Psoas muscle (tissue), 7 donors: ENCODE measurements at regions not wholly inside any gene's neighbourhood (a gene's known extent, or its start where the extent isn't known, plus 50 kb on each side); places are given as distances from the start of the nearest gene placed in this dataset.

Experiments
- ATAC-seq, 4 donors: fragments of 200-7000 bp; cut with Tn5 transposase; one replicate each; pipeline ENCODE4 v1.9.1; 2020; ENCODE audit warnings: moderate library complexity in 3 of 4, mild to moderate bottlenecking in 2 of 4
- DNase-seq, 2 donors: peaks; one replicate each; pipeline ENCODE4 v3.0.0-alpha.2; 2020
- H3K27ac ChIP-seq: fragments of 200-600 bp; one replicate; pipeline ENCODE4 v1.8.0; 2022
- H3K27me3 ChIP-seq, 3 donors: fragments of 200-600 bp in 1 of 3; one replicate each; pipeline versions ENCODE4 v1.6.1 to v1.8.0; 2013 to 2022; ENCODE audit warnings: low read length in 2 of 3, mild to moderate bottlenecking in 2 of 3, moderate library complexity in 1 of 3; ENCODE audit not compliant: insufficient read depth in 3 of 3
- H3K36me3 ChIP-seq, 2 donors: fragments of 200-600 bp in 1 of 2; one replicate each; pipeline versions ENCODE4 v1.6.1 to v1.8.0; 2013 to 2022; ENCODE audit warnings: low read depth in 1 of 2, mild to moderate bottlenecking in 1 of 2, moderate library complexity in 1 of 2; ENCODE audit not compliant: insufficient read depth in 1 of 2
- H3K4me1 ChIP-seq: fragments of 200-600 bp; one replicate; pipeline ENCODE4 v1.8.0; 2022
- H3K4me3 ChIP-seq: fragments of 200-600 bp; one replicate; pipeline ENCODE4 v1.8.0; 2022; ENCODE audit warnings: mild to moderate bottlenecking
- H3K9me3 ChIP-seq: fragments of 200-600 bp; one replicate; pipeline ENCODE4 v1.8.0; 2022
- WGBS, 3 donors: extraction: QIAGEN DNeasy Blood & Tissue Kit; methylation state at CpG; one replicate each; pipeline versions ENCODE4 v1.1.6 to v1.1.7; 2013; 5-methylcytosine and 5-hydroxymethylcytosine counted together
- intact Hi-C, 2 donors: fragments of 100-400 bp; cut with DNase I; formaldehyde crosslinking; loops; one replicate each; pipeline versions ENCODE4 v1.11.0 to v1.14.2; 2022
- TF ChIP-seq, protein P1 (sequence below): fragments of 200-600 bp; IDR thresholded peaks from one replicate; pipeline ENCODE4 v1.8.0; 2022; ENCODE audit warnings: antibody characterized with exemption
- donor health status: healthy with polysubstance abuse.
- donor health status: DM: no; HTN: no; CAD: no; lungs with moderate emphysema.
- donor health status: Bipolar disorder and iron deficiency.
- donor health status: healthy.
- donor health status: DM: yes; HTN: yes; CAD: no.
- donor health status: DM: no; HTN: no; CAD: no.
- donor health status: DM: yes; HTN: yes; CAD: no.

DNA sequence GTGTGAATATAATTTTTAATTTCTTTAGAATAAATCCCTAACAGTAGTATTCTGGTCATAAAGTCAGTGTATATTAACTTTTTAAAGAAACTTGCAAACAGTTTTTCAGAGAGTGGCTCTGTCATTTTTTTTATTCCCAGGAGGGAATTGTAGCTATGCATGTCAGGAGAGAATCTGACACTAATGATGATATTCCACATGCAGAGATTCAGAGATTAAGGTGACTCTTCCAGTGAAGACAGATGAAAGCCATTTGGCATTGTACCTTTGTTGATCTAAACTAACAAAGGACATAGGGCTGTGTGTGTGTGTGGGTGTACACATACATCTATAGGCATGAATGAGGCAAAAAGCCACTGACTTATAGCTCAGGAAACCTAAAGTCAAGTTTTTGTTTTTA lies 99.9 kb downstream of the TNFSF13B start:
- Histone ChIP-seq H3K27ac (no peak overlapping the region), H3K4me1 (no peaks in the 10 kb centered on the region), H3K36me3 (no peaks in the 10 kb centered on the region), H3K27me3 (no peaks in the 10 kb centered on the region), H3K4me3 (no peak overlapping the region), H3K9me3 (no peaks in the 10 kb centered on the region)
- DNase-seq (no peak), ATAC-seq (no peak)
- TF ChIP-seq, protein P1, sequence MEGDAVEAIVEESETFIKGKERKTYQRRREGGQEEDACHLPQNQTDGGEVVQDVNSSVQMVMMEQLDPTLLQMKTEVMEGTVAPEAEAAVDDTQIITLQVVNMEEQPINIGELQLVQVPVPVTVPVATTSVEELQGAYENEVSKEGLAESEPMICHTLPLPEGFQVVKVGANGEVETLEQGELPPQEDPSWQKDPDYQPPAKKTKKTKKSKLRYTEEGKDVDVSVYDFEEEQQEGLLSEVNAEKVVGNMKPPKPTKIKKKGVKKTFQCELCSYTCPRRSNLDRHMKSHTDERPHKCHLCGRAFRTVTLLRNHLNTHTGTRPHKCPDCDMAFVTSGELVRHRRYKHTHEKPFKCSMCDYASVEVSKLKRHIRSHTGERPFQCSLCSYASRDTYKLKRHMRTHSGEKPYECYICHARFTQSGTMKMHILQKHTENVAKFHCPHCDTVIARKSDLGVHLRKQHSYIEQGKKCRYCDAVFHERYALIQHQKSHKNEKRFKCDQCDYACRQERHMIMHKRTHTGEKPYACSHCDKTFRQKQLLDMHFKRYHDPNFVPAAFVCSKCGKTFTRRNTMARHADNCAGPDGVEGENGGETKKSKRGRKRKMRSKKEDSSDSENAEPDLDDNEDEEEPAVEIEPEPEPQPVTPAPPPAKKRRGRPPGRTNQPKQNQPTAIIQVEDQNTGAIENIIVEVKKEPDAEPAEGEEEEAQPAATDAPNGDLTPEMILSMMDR, result no peak
- intact Hi-C loops, result no loop called here

DNA sequence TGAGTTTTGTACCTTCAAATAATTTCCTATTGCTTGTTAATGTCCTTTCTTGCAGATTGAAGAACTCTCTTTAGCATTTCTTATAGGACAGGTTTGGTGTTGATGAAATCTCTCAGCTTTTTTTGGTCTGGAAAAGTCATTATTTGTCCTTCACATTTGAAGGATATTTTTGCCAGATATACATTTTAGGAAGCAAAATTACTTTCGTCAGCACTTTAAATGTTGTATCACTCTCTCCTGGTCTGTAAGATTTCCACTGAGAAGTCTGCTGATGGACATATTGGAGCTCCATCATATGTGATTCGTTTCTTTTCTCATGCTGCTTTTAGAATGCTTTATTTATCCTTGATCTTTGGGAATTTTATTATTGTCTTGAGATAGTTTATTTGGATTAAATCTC lies 105.5 kb downstream of the TNFSF13B start:
- intact Hi-C loops, result no loop called here
- Histone ChIP-seq H3K4me3 (no peak overlapping the region), H3K9me3 (no peaks in the 10 kb centered on the region), H3K27ac (no peak overlapping the region), H3K4me1 (no peaks in the 10 kb centered on the region), H3K36me3 (no peaks in the 10 kb centered on the region), H3K27me3 (peaks cover 0 to 2% (median 0%) of the 10 kb centered on the region in 3 donors)
- TF ChIP-seq, protein P1, result no peak
- DNase-seq (no peak), ATAC-seq (no peak)
- 61 to 73% (median 68%) methylated on average over 2 of the region's 2 CpGs for WGBS, 3 donors

DNA sequence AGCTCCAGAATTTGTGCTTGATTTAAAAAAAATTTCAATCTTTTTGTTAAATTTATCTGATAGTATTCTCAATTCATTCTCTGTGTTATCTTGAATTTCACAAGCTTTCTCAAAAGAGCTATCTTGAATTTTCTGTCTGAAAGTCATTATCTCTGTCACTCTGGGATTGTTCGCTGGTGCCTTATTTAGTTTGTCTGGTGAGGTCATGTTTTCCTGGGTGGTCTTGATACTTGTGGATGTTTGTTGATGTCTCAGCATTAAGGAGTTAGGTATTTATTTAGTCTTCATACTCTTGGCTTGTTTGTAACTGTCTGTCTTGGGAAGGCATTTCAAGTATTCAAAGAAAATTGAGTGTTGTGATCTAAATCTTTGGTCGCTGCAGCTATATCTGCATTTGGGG lies 106.3 kb downstream of the TNFSF13B start:
- Histone ChIP-seq H3K4me1 (no peaks in the 10 kb centered on the region), H3K27ac (no peak overlapping the region), H3K27me3 (peaks cover 0 to 2% (median 0%) of the 10 kb centered on the region in 3 donors), H3K4me3 (no peak overlapping the region), H3K36me3 (no peaks in the 10 kb centered on the region), H3K9me3 (no peaks in the 10 kb centered on the region)
- DNase-seq (no peak), ATAC-seq (no peak)
- WGBS, 3 donors, result 87 to 92% (median 89%) methylated on average over 2 of the region's 2 CpGs
- TF ChIP-seq, protein P1, result no peak
- intact Hi-C loops, result no loop called here

DNA sequence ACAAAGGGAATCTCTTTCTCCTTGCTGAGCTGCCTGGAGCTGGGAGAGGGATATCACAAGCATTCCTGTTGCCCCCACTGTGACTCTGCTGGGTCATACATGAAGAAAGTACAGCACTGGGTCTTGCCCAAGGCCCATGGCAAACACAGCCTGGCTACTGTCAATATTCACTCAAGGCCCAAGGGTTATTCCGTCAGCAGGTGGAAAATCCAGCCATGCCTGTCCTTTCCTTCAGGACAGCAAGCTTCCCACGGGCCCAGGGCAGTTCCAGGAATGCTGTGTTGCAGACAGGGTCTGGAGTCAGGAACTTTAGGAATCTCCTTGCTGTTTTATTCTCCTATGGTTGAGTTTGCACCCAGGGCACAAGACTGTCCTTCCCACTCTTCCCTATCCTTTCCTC lies 106.8 kb downstream of the TNFSF13B start:
- no peak overlapping the region for H3K27ac ChIP-seq
- H3K4me3 ChIP-seq, result no peak overlapping the region
- WGBS, 3 donors, result 74 to 76% (median 75%) methylated on average over 2 of the region's 2 CpGs
- H3K36me3 ChIP-seq, result no peaks in the 10 kb centered on the region
- no peaks in the 10 kb centered on the region for H3K9me3 ChIP-seq
- intact Hi-C loops, result no loop called here
- TF ChIP-seq, protein P1, result no peak
- peaks cover 0 to 2% (median 0%) of the 10 kb centered on the region in 3 donors for H3K27me3 ChIP-seq
- no peak for ATAC-seq
- DNase-seq, result no peak
- no peaks in the 10 kb centered on the region for H3K4me1 ChIP-seq

DNA sequence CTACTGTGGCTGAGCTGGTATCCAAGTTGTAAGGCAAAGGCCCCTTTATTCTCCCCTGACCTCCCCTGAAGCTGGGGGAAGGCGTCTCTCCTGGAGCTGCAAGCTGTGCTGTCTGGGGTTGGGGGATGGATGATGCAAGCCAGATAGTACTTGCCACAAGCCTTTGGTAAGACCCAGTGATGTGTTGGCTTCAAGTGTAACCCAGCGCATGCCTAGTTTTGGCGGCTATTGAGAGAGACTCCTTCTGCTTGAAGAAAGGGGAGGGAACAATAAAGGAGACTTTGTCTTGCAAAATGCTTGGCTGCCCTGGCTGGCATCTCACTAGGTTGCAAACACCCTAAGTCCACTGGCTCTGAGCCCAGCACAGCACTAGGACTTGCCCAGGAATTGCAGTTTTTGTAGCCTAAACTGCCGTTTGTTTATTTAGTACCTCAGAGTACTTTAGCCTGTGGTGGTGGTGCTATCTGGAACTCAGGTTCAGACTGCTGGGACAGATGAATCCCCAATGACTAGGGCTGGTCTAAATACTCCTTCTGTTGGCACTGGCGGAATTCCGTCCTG lies 108.2 kb downstream of the TNFSF13B start:
- intact Hi-C loops, result no loop called here
- Histone ChIP-seq H3K36me3 (no peaks in the 10 kb centered on the region), H3K4me3 (no peak overlapping the region), H3K27me3 (peaks cover 0 to 2% (median 0%) of the 10 kb centered on the region in 3 donors), H3K27ac (no peak overlapping the region), H3K9me3 (no peaks in the 10 kb centered on the region), H3K4me1 (no peaks in the 10 kb centered on the region)
- no peak for DNase-seq
- TF ChIP-seq, protein P1, result no peak
- ATAC-seq, result no peak
- 80 to 91% (median 86%) methylated on average over 6 of the region's 6 CpGs for WGBS, 3 donors
